GM18873 (cell line): ENCODE measurements at regions not wholly inside any gene's neighbourhood (a gene's known extent, or its start where the extent isn't known, plus 50 kb on each side); places are given as distances from the start of the nearest gene placed in this dataset.
"Not testable (repeated sequence)": the region's sequence is repeated elsewhere in the genome, so short reads cannot be mapped to it uniquely, and the experiment has no call there.

ENCODE experiments used
- ATAC-seq: cut with Tn5 transposase; IDR thresholded peaks from one replicate; pipeline ENCODE4 v1.9.1; 2021; ENCODE audit warnings: mild to moderate bottlenecking, moderate library complexity, moderate number of reproducible peaks; ENCODE audit not compliant: unreplicated experiment, low FRiP score

GRCh38 chr7:25578991-25579777, 350.9 kb upstream of the NPVF start:
- no peak for ATAC-seq

DNA sequence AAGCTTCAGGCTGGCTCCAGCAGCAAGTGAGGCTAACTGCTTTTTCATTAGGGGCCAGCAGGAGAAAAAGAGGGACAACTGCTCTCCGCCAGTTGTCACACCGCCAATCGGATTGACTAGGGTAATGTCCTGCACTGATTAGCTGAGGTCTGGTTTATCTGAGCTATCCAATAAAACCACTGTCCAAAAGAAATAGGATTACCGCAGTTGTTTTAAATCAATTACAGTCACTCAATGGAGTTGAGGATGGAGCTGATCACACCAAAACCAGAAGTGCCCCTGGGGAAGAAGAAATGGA, 351.4 kb upstream of the NPVF start:
- ATAC-seq, result no peak

GRCh38 chr7:25580141-25580540, 351.9 kb upstream of the NPVF start:
- ATAC-seq, result no peak

DNA sequence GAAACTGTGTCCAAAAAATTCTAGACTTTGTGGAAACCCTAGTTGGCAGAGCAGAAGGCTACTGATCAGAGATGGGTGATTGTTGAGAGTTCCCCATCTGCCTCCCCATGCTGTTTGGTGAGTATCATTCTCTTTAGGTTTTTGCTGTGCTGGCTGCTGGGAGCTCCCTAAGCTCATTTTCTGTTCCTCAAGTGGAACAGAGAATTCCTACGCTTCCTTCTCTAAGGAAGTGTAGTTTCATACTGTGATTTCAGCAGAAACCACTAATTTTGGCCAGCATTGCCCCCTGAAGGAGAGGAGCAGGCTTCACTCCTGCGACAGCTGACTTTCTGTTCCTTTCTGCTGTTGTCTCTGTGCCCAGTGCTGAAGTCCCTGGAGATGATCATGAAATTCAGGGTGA, 355.3 kb upstream of the NPVF start:
- ATAC-seq, result no peak

- no peak for ATAC-seq
These were observed 356.0 kb upstream of the NPVF start for GRCh38 chr7:25584112-25584938.

DNA sequence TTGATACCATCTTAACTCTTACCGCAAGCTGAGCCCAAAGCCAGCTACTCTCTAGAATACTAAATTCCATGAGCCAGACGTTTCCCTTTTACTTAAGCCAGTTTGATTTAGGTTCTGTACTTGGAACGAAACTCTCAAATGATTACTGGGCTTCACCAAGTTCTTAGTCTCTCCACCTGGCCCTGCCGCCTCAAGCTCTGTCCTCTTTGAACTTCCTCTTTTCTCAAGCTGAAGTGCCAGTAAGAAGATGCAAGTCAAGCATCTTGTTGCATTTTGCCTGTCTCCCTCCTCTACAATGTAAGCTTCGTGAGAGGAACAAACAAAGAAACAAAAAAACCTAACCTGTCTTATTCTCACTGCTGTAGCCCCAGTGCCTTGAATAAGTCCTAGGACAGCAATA, 358.2 kb upstream of the NPVF start:
- ATAC-seq, result no peak

- ATAC-seq, result no peak
These were observed 365.8 kb upstream of the NPVF start for GRCh38 chr7:25594122-25594521.

- no peak for ATAC-seq
These were observed 366.4 kb upstream of the NPVF start for GRCh38 chr7:25594728-25595127.

DNA sequence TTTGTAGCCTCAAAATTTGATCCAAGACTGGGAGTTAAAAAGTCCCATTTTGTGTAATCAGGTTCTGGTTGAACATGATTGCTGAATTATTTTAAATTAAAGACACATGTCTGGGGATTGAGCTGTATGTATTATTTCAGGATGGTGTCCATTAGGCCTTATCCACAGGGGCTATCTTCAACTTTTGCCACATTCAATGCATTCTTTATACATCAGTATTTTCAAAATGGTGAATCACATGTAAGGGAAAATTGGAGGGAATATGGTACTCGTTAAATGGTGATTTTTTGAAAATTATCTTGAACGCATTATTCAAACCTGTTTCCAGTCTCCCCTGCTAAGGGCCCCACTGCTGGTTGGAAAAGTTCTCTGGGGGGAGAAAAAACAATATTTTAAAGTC, 367.7 kb upstream of the NPVF start:
- ATAC-seq, result no peak

DNA sequence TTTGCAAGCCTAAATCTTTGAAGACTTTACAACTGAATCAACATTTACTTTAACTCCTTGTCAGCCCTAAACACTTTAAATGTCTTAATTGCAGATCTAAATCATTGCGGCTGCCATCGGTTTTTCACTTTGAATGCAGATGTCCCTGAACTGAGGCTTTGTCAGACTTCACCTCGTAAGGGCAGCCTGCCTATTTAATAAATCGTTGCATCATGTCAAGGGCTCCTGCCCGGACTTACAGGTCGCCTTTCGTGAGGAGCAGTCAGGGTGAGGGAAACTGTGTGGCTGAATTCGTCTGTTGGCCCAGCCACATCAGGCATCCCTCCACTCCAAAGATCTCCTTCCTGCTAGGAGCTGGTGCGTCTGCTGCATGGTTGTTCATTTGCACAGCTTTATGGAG, 368.2 kb upstream of the NPVF start:
- ATAC-seq, result no peak

GRCh38 chr7:25597946-25598345, 369.7 kb upstream of the NPVF start:
- no peak for ATAC-seq

GRCh38 chr7:25598765-25599164, 370.5 kb upstream of the NPVF start:
- ATAC-seq, result no peak

DNA sequence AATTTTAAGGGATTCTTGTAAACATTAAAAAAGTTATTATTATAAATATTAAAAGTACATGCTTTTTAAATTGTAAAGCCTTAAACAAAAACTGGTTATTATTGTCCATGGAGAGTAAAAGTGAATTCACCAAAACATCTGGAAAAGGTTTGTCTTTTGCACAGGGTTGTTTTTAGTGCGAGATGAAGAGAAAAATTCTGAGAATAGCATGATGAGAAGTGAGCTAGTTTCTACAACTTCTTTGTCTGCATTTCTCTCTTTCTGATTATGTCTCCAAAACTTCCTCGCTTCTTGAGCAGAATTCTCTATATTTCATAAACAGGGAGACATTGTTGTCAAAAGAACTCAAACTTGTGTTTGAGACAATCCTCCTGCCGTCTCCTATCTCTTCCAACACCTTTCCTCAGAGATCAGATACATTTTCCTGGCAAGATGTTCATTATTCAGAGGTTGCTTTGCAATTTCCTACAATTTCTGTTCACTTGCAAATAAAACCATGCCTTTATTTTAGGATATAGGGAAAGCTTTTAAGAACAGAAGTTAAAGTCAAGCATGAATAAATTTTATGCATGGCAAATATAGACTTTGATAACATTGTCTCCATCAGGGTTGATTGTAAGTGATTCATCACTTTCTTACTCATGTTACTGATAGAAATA, 372.1 kb upstream of the NPVF start:
- ATAC-seq, result no peak

GRCh38 chr7:25602730-25603426, 374.6 kb upstream of the NPVF start:
- not testable (repeated sequence) for ATAC-seq

DNA sequence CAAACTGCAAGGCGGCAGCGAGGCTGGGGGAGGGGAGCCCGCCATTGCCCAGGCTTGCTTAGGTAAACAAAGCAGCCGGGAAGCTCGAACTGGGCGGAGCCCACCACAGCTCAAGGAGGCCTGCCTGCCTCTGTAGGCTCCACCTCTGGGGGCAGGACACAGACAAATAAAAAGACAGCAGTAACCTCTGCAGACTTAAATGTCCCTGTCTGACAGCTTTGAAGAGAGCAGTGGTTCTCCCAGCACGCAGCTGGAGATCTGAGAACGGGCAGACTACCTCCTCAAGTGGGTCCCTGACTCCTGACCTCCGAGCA, 375.1 kb upstream of the NPVF start:
- not testable (repeated sequence) for ATAC-seq

DNA sequence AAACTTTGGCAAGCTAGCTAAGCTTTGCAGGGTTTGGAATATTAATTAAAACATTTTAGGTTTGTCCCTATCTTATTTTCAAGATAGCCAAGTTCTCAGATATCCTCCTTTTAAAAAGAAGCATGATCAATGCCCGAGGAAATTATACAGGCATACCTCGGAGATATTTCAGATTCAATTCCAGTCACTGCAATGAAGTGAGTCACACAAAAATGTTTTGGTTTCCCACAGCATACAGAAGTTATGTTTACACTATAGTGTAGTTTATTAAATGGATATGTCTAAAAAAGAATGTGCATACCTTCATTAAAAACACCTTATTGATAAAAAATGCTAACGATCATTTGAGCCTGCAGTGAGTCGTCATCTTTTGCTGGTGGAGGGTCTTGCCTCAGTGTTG, 382.9 kb upstream of the NPVF start:
- ATAC-seq, result no peak

GRCh38 chr7:25613912-25614311, 385.6 kb upstream of the NPVF start:
- no peak for ATAC-seq

GRCh38 chr7:25614415-25614814, 386.1 kb upstream of the NPVF start:
- ATAC-seq, result no peak

GRCh38 chr7:25615003-25615402, 386.7 kb upstream of the NPVF start:
- no peak for ATAC-seq

DNA sequence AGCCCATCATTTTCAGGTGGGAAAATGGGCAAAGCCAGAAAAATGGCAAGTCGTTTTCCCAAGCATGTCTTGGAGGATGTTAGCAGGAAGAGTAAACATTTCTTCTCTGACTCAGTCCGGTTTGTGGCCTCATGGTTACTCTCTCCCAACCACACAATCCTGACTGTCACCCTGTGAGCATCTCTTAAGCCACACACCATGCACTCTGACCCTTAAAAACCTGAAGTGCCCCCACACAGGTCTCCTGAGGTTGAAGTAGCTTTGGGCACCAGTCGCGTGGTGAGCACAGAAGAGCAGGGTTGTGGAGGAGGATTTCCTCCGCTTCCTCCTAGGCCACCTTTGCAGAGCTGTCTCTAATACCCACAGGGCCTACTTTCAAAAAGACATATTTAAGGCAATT, 387.3 kb upstream of the NPVF start:
- no peak for ATAC-seq

DNA sequence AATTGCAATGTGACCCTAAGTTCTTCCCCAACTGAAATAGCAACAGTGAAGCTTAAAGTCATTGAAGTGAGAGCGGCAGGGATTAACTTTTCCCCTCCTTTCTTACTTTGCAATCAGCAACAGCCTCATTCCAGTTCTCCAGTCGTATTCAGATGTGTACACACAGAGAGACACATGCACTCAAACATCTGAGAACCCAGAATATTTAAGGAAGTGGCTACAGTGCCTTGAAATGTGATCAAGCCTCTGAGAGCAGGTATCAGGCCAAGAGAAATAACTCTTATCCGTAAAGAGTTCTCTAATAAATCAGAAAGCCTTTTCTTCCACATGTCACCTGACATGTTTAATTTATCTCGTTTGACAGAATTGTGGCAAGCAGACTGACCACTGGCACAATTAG, 388.9 kb upstream of the NPVF start:
- ATAC-seq, result no peak
